ENCODE measurements at regions not wholly inside any gene's neighbourhood (a gene's known extent, or its start where the extent isn't known, plus 50 kb on each side); places are given as distances from the start of the nearest gene placed in this dataset.

- no peak overlapping the region for H3K4me3 ChIP-seq (ENCODE audit: low read length)
- no peaks in the 10 kb centered on the region for H3K9me3 ChIP-seq (ENCODE audit: control insufficient read depth, low read length)
- DNase-seq (no peak), ATAC-seq (no peak)
- H3K27ac ChIP-seq (ENCODE audit: low read length): no peak overlapping the region
- no peaks in the 10 kb centered on the region for H3K4me1 ChIP-seq (ENCODE audit: control insufficient read depth, insufficient read depth, low read length)
- WGBS: 56% methylated on average over 1 of the region's 1 CpG
- intact Hi-C loops (cut with DNase I): no loop called here
- H3K27me3 ChIP-seq (ENCODE audit: control insufficient read depth, insufficient read depth): no peaks in the 10 kb centered on the region
Measured at GRCh38 chr16:65675161-65675560, 553.3 kb upstream of the CDH11 start.

- H3K9me3 ChIP-seq (ENCODE audit: control insufficient read depth, low read length): no peaks in the 10 kb centered on the region
- 48% methylated on average over 3 of the region's 3 CpGs for WGBS
- no peak overlapping the region for H3K27ac ChIP-seq (ENCODE audit: low read length)
- H3K4me1 ChIP-seq (ENCODE audit: control insufficient read depth, insufficient read depth, low read length): no peaks in the 10 kb centered on the region
- no peak for DNase-seq
- H3K4me3 ChIP-seq (ENCODE audit: low read length): no peak overlapping the region
- intact Hi-C loops (cut with DNase I): no loop called here
- ATAC-seq: no peak
- H3K27me3 ChIP-seq (ENCODE audit: control insufficient read depth, insufficient read depth): no peaks in the 10 kb centered on the region
Measured at GRCh38 chr16:65672960-65673359, 551.1 kb upstream of the CDH11 start.

- Histone ChIP-seq H3K27ac (ENCODE audit: low read length) (no peak overlapping the region), H3K4me3 (ENCODE audit: low read length) (no peak overlapping the region), H3K9me3 (ENCODE audit: control insufficient read depth, low read length) (no peaks in the 10 kb centered on the region), H3K27me3 (ENCODE audit: control insufficient read depth, insufficient read depth) (no peaks in the 10 kb centered on the region), H3K4me1 (ENCODE audit: control insufficient read depth, insufficient read depth, low read length) (no peaks in the 10 kb centered on the region)
- DNase-seq (peak in 1 of 3 donors; percentile 32), ATAC-seq (no peak)
- WGBS: 64% methylated on average over 4 of the region's 4 CpGs
- intact Hi-C loops (cut with DNase I): no loop called here
Measured at GRCh38 chr16:65671071-65671470, 549.2 kb upstream of the CDH11 start.

- intact Hi-C loops (cut with DNase I): loop anchor here in 1 of 4 donors (5.0 kb wide), 1 partner anchor 144 kb away; no protein-coding TSS in a partner anchor
- no peaks in the 10 kb centered on the region for H3K4me1 ChIP-seq (ENCODE audit: control insufficient read depth, insufficient read depth, low read length)
- ATAC-seq (no peak), DNase-seq (no peak)
- H3K27ac ChIP-seq (ENCODE audit: low read length): no peak overlapping the region
- WGBS: 59% methylated on average over 3 of the region's 3 CpGs
- H3K27me3 ChIP-seq (ENCODE audit: control insufficient read depth, insufficient read depth): no peaks in the 10 kb centered on the region
- no peaks in the 10 kb centered on the region for H3K9me3 ChIP-seq (ENCODE audit: control insufficient read depth, low read length)
- no peak overlapping the region for H3K4me3 ChIP-seq (ENCODE audit: low read length)
Measured at GRCh38 chr16:65668064-65668595, 546.3 kb upstream of the CDH11 start.

GRCh38 chr16:65667011-65667578 is 545.2 kb upstream of the CDH11 start:
- no peaks in the 10 kb centered on the region for H3K9me3 ChIP-seq (ENCODE audit: control insufficient read depth, low read length)
- intact Hi-C loops (cut with DNase I): loop anchor here in 1 of 4 donors (5.0 kb wide), 1 partner anchor 145 kb away; no protein-coding TSS in a partner anchor
- no peaks in the 10 kb centered on the region for H3K4me1 ChIP-seq (ENCODE audit: control insufficient read depth, insufficient read depth, low read length)
- no peak for ATAC-seq
- H3K27ac ChIP-seq (ENCODE audit: low read length): no peak overlapping the region
- no peak overlapping the region for H3K4me3 ChIP-seq (ENCODE audit: low read length)
- no peaks in the 10 kb centered on the region for H3K27me3 ChIP-seq (ENCODE audit: control insufficient read depth, insufficient read depth)
- DNase-seq: no peak
- WGBS: 91% methylated on average over 7 of the region's 7 CpGs

- H3K4me1 ChIP-seq (ENCODE audit: control insufficient read depth, insufficient read depth, low read length): no peaks in the 10 kb centered on the region
- 89% methylated on average over 11 of the region's 11 CpGs for WGBS
- H3K4me3 ChIP-seq (ENCODE audit: low read length): no peak overlapping the region
- H3K27me3 ChIP-seq (ENCODE audit: control insufficient read depth, insufficient read depth): no peaks in the 10 kb centered on the region
- no peaks in the 10 kb centered on the region for H3K9me3 ChIP-seq (ENCODE audit: control insufficient read depth, low read length)
- intact Hi-C loops (cut with DNase I): loop anchor here in 1 of 4 donors (5.0 kb wide), 1 partner anchor 146 kb away; no protein-coding TSS in a partner anchor
- DNase-seq (no peak), ATAC-seq (no peak)
- no peak overlapping the region for H3K27ac ChIP-seq (ENCODE audit: low read length)
Measured at GRCh38 chr16:65666132-65666941, 544.5 kb upstream of the CDH11 start.

- H3K27me3 ChIP-seq (ENCODE audit: control insufficient read depth, insufficient read depth): no peaks in the 10 kb centered on the region
- WGBS: 56% methylated on average over 3 of the region's 3 CpGs
- no peak for ATAC-seq
Measured at GRCh38 chr16:65665586-65665985, 543.7 kb upstream of the CDH11 start.

GRCh38 chr16:65663774-65664173 is 541.9 kb upstream of the CDH11 start:
- no peaks in the 10 kb centered on the region for H3K4me1 ChIP-seq (ENCODE audit: control insufficient read depth, insufficient read depth, low read length)
- H3K4me3 ChIP-seq (ENCODE audit: low read length): no peak overlapping the region
- H3K27me3 ChIP-seq (ENCODE audit: control insufficient read depth, insufficient read depth): no peaks in the 10 kb centered on the region
- no peak for ATAC-seq
- no peaks in the 10 kb centered on the region for H3K9me3 ChIP-seq (ENCODE audit: control insufficient read depth, low read length)
- intact Hi-C loops (cut with DNase I): no loop called here
- no peak for DNase-seq
- no peak overlapping the region for H3K27ac ChIP-seq (ENCODE audit: low read length)
- WGBS: 95% methylated on average over 3 of the region's 3 CpGs

More at GRCh38 chr16:65665586-65665985, 543.7 kb upstream of the CDH11 start:
- no peaks in the 10 kb centered on the region for H3K9me3 ChIP-seq (ENCODE audit: control insufficient read depth, low read length)
- intact Hi-C loops (cut with DNase I): loop anchor here in 1 of 4 donors (5.0 kb wide), 1 partner anchor 147 kb away; no protein-coding TSS in a partner anchor
- no peaks in the 10 kb centered on the region for H3K4me1 ChIP-seq (ENCODE audit: control insufficient read depth, insufficient read depth, low read length)
- no peak overlapping the region for H3K4me3 ChIP-seq (ENCODE audit: low read length)
- no peak for DNase-seq
- H3K27ac ChIP-seq (ENCODE audit: low read length): no peak overlapping the region

GRCh38 chr16:65662256-65662655 is 540.4 kb upstream of the CDH11 start:
- Histone ChIP-seq H3K27me3 (ENCODE audit: control insufficient read depth, insufficient read depth) (no peaks in the 10 kb centered on the region), H3K9me3 (ENCODE audit: control insufficient read depth, low read length) (no peaks in the 10 kb centered on the region), H3K4me1 (ENCODE audit: control insufficient read depth, insufficient read depth, low read length) (no peaks in the 10 kb centered on the region), H3K27ac (ENCODE audit: low read length) (no peak overlapping the region), H3K4me3 (ENCODE audit: low read length) (no peak overlapping the region)
- ATAC-seq (no peak), DNase-seq (no peak)
- 88% methylated on average over 4 of the region's 4 CpGs for WGBS
- intact Hi-C loops (cut with DNase I): no loop called here

- no peaks in the 10 kb centered on the region for H3K27me3 ChIP-seq (ENCODE audit: control insufficient read depth, insufficient read depth)
- intact Hi-C loops (cut with DNase I): no loop called here
- H3K4me3 ChIP-seq (ENCODE audit: low read length): no peak overlapping the region
- H3K27ac ChIP-seq (ENCODE audit: low read length): no peak overlapping the region
- H3K9me3 ChIP-seq (ENCODE audit: control insufficient read depth, low read length): no peaks in the 10 kb centered on the region
- no peak for ATAC-seq
- WGBS: 87% methylated on average over 5 of the region's 5 CpGs
- no peaks in the 10 kb centered on the region for H3K4me1 ChIP-seq (ENCODE audit: control insufficient read depth, insufficient read depth, low read length)
- DNase-seq: no peak
Measured at GRCh38 chr16:65661558-65661957, 539.7 kb upstream of the CDH11 start.

- intact Hi-C loops (cut with DNase I): no loop called here
- Histone ChIP-seq H3K4me1 (ENCODE audit: control insufficient read depth, insufficient read depth, low read length) (no peaks in the 10 kb centered on the region), H3K4me3 (ENCODE audit: low read length) (no peak overlapping the region), H3K9me3 (ENCODE audit: control insufficient read depth, low read length) (no peaks in the 10 kb centered on the region), H3K27ac (ENCODE audit: low read length) (no peak overlapping the region), H3K27me3 (ENCODE audit: control insufficient read depth, insufficient read depth) (no peaks in the 10 kb centered on the region)
- ATAC-seq (no peak), DNase-seq (no peak)
- WGBS: 66% methylated on average over 5 of the region's 5 CpGs
Measured at GRCh38 chr16:65660390-65660789, 538.5 kb upstream of the CDH11 start.
